GM23338 (cell line): ENCODE measurements at regions not wholly inside any gene's neighbourhood (a gene's known extent, or its start where the extent isn't known, plus 50 kb on each side); places are given as distances from the start of the nearest gene placed in this dataset.

Experiments used
- CREB1 ChIP-seq: fragments of 250-450 bp; sonication (Bioruptor Pico); IDR thresholded peaks from 2 replicates; pipeline ENCODE4 v1.5.0; 2020; ENCODE audit warnings: low read depth, mild to moderate bottlenecking, moderate library complexity
- EZH2phosphoT487 ChIP-seq: fragments of 200-600 bp; sonication (generic); IDR thresholded peaks from one replicate; pipeline ENCODE4 v1.8.1; 2018; ENCODE audit warnings: antibody characterized with exemption; ENCODE audit not compliant: unreplicated experiment
- JUNB ChIP-seq: IDR thresholded peaks from one replicate; pipeline ENCODE4 v1.6.1; 2016; ENCODE audit warnings: antibody characterized with exemption; ENCODE audit not compliant: unreplicated experiment
- NANOG ChIP-seq: IDR thresholded peaks from 2 replicates; pipeline ENCODE4 v1.6.1; 2016; ENCODE audit warnings: antibody characterized with exemption, borderline replicate concordance
- ZNF114 ChIP-seq: fragments of 250-450 bp; sonication (Bioruptor Pico); IDR thresholded peaks from 2 replicates; pipeline ENCODE4 v1.5.0; 2020; ENCODE audit warnings: mild to moderate bottlenecking, moderate library complexity
- TF ChIP-seq, protein P1 (sequence below), 2 experiments: fragments of 200-600 bp in 1 of 2; sonication (generic) in 1 of 2; conservative IDR thresholded peaks; 2 replicates each; pipeline versions ENCODE4 v1.5.1 to v1.6.1; 2016 to 2017; ENCODE audit warnings: antibody characterized with exemption in 2 of 2, low read depth in 2 of 2, mild to moderate bottlenecking in 2 of 2, moderate library complexity in 1 of 2
- TF ChIP-seq, protein P2 (sequence below): IDR thresholded peaks from one replicate; pipeline ENCODE4 v1.6.1; 2018; ENCODE audit warnings: antibody characterized with exemption; ENCODE audit not compliant: unreplicated experiment

DNA sequence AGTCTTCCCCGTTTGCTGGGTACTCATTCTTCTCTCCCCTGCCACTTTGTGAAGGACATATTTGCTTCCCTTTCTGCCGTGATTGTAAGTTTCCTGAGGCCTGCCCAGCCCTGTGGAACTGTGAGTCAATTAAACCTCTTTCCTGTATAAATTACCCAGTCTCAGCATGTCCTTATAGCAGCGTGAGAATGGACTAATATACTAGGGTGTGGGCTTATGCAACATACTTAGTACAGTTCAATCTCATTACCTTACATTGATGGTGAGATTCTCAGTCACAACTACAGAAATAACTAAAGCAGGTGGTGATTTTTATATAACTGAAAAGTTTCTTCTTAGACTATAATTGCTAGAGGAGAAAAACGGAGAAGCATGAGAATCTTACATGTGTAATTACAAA is 237.9 kb upstream of the MMADHC start:
- TF ChIP-seq, protein P1, sequence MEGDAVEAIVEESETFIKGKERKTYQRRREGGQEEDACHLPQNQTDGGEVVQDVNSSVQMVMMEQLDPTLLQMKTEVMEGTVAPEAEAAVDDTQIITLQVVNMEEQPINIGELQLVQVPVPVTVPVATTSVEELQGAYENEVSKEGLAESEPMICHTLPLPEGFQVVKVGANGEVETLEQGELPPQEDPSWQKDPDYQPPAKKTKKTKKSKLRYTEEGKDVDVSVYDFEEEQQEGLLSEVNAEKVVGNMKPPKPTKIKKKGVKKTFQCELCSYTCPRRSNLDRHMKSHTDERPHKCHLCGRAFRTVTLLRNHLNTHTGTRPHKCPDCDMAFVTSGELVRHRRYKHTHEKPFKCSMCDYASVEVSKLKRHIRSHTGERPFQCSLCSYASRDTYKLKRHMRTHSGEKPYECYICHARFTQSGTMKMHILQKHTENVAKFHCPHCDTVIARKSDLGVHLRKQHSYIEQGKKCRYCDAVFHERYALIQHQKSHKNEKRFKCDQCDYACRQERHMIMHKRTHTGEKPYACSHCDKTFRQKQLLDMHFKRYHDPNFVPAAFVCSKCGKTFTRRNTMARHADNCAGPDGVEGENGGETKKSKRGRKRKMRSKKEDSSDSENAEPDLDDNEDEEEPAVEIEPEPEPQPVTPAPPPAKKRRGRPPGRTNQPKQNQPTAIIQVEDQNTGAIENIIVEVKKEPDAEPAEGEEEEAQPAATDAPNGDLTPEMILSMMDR (conservative IDR thresholded peaks at IDR 0.05; ENCODE audit: low read depth in 2 of 2): no peak
- TF ChIP-seq, protein P2, sequence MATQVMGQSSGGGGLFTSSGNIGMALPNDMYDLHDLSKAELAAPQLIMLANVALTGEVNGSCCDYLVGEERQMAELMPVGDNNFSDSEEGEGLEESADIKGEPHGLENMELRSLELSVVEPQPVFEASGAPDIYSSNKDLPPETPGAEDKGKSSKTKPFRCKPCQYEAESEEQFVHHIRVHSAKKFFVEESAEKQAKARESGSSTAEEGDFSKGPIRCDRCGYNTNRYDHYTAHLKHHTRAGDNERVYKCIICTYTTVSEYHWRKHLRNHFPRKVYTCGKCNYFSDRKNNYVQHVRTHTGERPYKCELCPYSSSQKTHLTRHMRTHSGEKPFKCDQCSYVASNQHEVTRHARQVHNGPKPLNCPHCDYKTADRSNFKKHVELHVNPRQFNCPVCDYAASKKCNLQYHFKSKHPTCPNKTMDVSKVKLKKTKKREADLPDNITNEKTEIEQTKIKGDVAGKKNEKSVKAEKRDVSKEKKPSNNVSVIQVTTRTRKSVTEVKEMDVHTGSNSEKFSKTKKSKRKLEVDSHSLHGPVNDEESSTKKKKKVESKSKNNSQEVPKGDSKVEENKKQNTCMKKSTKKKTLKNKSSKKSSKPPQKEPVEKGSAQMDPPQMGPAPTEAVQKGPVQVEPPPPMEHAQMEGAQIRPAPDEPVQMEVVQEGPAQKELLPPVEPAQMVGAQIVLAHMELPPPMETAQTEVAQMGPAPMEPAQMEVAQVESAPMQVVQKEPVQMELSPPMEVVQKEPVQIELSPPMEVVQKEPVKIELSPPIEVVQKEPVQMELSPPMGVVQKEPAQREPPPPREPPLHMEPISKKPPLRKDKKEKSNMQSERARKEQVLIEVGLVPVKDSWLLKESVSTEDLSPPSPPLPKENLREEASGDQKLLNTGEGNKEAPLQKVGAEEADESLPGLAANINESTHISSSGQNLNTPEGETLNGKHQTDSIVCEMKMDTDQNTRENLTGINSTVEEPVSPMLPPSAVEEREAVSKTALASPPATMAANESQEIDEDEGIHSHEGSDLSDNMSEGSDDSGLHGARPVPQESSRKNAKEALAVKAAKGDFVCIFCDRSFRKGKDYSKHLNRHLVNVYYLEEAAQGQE: no peak
- TF ChIP-seq ZNF114 (CRISPR knock-in tag): no peak
- TF ChIP-seq EZH2phosphoT487: no peak
- TF ChIP-seq JUNB: no peak
- TF ChIP-seq NANOG: no peak
- TF ChIP-seq CREB1 (CRISPR knock-in tag): no peak
